Activated CD8-positive, alpha-beta T cell treated with anti-CD3 and anti-CD28 coated beads for 36 hours (primary cell): ENCODE measurements at regions not wholly inside any gene's neighbourhood (a gene's known extent, or its start where the extent isn't known, plus 50 kb on each side); places are given as distances from the start of the nearest gene placed in this dataset.
"Not testable (repeated sequence)": the region's sequence is repeated elsewhere in the genome, so short reads cannot be mapped to it uniquely, and the experiment has no call there.

Source experiments
- ATAC-seq: fragments of 200-7000 bp; cut with Tn5 transposase; one replicate; pipeline ENCODE4 v1.10.0; 2021; ENCODE audit warnings: mild to moderate bottlenecking, moderate library complexity
- CTCF ChIA-PET: fragments of 350-600 bp; sonication (Branson Sonifier 250); formaldehyde crosslinking; loops from one replicate; lab custom pipeline; 2021; ENCODE audit warnings: antibody characterized with exemption; lab: Charles Lee
- POLR2A ChIA-PET: fragments of 350-600 bp; sonication (Branson Sonifier 250); formaldehyde crosslinking; loops from one replicate; lab custom pipeline; 2021; ENCODE audit warnings: antibody characterized with exemption; lab: Charles Lee
- DNase-seq: peaks from one replicate; pipeline ENCODE4 v3.0.0-alpha.2; 2020
- H3K27ac Mint-ChIP-seq: one replicate; pipeline ENCODE4 v1.8.0; 2021; ENCODE audit warnings: mild to moderate bottlenecking, mixed read lengths
- H3K27me3 Mint-ChIP-seq: one replicate; pipeline ENCODE4 v1.8.0; 2021; ENCODE audit warnings: mixed read lengths
- H3K36me3 Mint-ChIP-seq: one replicate; pipeline ENCODE4 v1.8.0; 2021; ENCODE audit warnings: low read depth, mixed read lengths
- H3K4me1 Mint-ChIP-seq: one replicate; pipeline ENCODE4 v1.8.0; 2021; ENCODE audit warnings: low read depth, mixed read lengths
- H3K4me3 Mint-ChIP-seq: one replicate; pipeline ENCODE4 v1.8.0; 2021; ENCODE audit warnings: mild to moderate bottlenecking, moderate library complexity, mixed read lengths
- H3K9me3 Mint-ChIP-seq: one replicate; pipeline ENCODE4 v1.8.0; 2021; ENCODE audit warnings: mixed read lengths
- CTCF ChIP-seq: fragments of 200-600 bp; IDR thresholded peaks from one replicate; pipeline ENCODE4 v1.8.0; 2022; ENCODE audit warnings: antibody characterized with exemption, mild to moderate bottlenecking
- intact Hi-C: fragments of 100-400 bp; cut with micrococcal nuclease; formaldehyde crosslinking; loops from one replicate; pipeline ENCODE4 v1.10.0; 2022

DNA sequence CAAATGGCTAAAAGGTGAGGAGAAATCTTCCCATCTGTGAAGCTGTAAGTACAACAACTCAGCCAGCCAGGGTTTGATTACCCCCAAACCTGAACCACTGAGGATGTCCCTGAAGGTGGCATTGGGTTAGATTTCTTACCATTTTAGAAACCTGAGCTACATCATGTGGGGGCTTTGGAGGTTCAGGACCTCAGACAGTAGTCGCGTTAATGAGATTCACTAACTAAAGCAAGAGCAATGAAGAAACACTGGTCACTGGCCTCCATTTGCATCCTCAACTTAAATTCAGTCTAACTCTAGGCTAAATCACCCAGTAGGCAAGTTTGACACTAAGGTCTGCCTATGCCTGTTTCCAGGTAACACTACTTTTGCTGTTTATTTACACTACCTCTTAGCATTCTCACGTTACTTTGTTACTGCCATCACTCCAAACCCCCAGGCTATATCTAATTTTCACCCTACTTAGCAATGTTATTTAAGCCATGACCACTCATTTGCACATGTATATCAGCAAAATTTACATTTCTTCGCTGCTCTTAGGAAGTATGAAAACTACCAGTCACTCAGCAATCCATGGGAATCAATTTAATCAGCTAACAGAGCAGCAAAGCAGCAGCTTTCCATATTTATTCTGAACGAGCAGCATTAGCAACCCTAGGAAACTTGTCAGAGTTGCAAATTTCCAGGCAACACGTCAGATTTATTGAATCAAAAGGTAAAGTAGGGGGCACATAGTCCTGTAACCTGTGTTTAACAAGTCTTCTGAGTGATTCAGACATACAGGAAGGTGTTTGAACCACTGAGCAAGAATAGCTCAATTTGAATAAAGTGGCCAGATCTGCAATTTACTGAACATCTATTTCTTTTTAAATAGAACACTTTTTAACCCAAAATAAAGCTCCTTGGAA is 788.4 kb upstream of the SORCS1 start:
- Mint-ChIP-seq H3K4me3 (no peak overlapping the region), H3K27me3 (no peaks in the 10 kb centered on the region), H3K36me3 (no peaks in the 10 kb centered on the region), H3K9me3 (peaks cover 11% of the 10 kb centered on the region), H3K4me1 (no peaks in the 10 kb centered on the region), H3K27ac (no peak overlapping the region)
- ATAC-seq (no peak), DNase-seq (no peak)
- ChIA-PET POLR2A (no interaction called here), CTCF (no interaction called here)
- intact Hi-C loops = no loop called here
- TF ChIP-seq CTCF = no peak

DNA sequence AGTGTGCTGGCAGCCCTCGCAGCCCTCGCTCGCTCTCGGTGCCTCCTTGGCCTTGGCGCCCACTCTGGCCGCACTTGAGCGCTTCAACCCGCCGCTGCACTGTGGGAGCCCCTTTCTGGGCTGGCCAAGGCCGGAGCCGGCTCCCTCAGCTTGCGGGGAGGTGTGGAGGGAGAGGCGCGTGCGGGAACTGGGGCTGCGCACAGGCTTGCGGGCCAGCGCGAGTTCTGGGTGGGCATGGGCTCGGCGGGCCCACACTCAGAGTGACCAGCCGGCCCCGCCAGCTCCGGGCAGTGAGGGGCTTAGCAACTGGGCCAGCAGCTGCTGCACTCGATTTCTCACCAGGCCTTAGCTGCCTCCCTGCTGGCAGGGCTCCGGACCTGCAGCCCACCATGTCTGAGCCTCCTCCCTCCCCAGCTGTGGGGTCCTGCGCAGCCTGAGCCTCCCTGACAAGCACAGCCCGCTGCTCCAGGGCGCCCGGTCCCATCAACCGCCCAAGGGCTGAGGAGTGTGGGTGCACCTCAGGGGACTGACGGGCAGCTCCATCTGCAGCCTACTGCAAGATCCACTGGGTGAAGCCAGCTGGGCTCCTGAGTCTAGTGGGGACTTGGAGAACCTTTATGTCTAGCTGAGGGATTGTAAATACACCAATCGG is 786.0 kb upstream of the SORCS1 start:
- H3K4me3 Mint-ChIP-seq, H3K27ac Mint-ChIP-seq, H3K4me1 Mint-ChIP-seq, ATAC-seq, H3K36me3 Mint-ChIP-seq, DNase-seq, CTCF ChIA-PET, H3K27me3 Mint-ChIP-seq, POLR2A ChIA-PET, intact Hi-C loops: not testable (repeated sequence)
- peaks cover 13% of the 10 kb centered on the region for H3K9me3 Mint-ChIP-seq

DNA sequence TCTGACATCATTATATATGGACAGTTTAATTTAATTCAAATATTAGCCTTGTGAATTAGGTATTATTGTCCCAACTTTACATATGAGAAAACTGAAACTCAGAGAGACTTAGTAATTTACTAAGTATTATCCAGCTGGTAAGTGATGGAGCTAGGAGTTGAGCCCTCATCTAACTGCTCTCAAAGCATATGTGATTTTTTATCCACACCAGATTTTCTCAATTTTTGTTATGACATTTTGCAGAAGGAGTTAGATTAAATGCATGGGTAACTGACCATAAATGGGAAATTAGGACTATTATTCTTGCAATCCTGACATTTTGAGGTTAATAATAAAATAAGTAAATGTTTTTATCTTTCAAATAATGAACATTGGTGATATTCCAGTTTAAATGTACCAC is 778.3 kb upstream of the SORCS1 start:
- Mint-ChIP-seq H3K4me1 (no peaks in the 10 kb centered on the region), H3K27me3 (no peaks in the 10 kb centered on the region), H3K27ac (no peak overlapping the region), H3K4me3 (no peak overlapping the region), H3K9me3 (peaks cover 7% of the 10 kb centered on the region), H3K36me3 (no peaks in the 10 kb centered on the region)
- intact Hi-C loops = no loop called here
- DNase-seq (no peak), ATAC-seq (no peak)
- ChIA-PET CTCF (no interaction called here), POLR2A (no interaction called here)
- no peak for TF ChIP-seq CTCF

DNA sequence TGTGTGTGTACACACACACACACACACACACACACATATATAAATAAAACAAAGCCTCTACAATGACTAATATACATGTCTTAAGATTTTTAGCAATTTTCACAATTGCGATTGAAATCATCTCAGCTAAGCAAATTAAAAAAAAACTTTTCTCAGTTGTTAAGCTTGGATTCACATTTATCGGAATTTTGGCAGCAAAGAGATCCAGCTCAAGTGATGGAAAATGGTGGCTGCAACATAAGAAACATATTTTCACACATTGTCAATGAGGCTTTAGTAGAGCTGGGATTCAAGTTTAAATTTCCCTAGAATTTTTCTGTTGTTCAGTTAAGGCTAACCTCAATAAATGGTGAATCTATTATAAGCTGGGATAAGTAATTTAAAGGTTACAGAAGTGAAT is 768.6 kb upstream of the SORCS1 start:
- Mint-ChIP-seq H3K27ac (no peak overlapping the region), H3K27me3 (no peaks in the 10 kb centered on the region), H3K4me3 (no peak overlapping the region), H3K9me3 (peaks cover 5% of the 10 kb centered on the region), H3K4me1 (no peaks in the 10 kb centered on the region), H3K36me3 (no peaks in the 10 kb centered on the region)
- intact Hi-C loops = no loop called here
- no peak for DNase-seq
- ChIA-PET POLR2A (no interaction called here), CTCF (no interaction called here)
- TF ChIP-seq CTCF = no peak
- no peak for ATAC-seq

DNA sequence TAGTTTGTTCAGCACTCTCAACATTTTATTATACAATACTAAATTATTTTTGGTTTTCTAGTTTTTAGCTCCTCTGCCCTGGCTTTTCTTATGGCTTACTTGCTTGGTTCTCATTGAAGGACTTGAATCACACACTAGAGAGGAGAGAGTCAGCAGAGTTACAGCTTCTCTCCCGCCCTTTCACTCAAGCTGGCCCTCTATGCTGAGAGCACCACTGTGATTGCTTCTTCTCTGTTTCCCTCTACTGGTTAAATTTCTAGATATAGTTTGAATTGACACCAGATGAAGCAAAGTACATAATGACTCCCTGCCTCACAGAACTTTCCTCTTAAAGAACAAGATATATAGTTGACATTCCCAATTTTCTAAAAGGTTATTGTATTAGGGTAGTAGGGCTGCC is 767.3 kb upstream of the SORCS1 start:
- intact Hi-C loops = no loop called here
- H3K36me3 Mint-ChIP-seq = no peaks in the 10 kb centered on the region
- no peak for TF ChIP-seq CTCF
- DNase-seq (no peak), ATAC-seq (no peak)
- H3K4me1 Mint-ChIP-seq = no peaks in the 10 kb centered on the region
- POLR2A ChIA-PET = no interaction called here
- H3K4me3 Mint-ChIP-seq = no peak overlapping the region
- H3K27ac Mint-ChIP-seq = no peak overlapping the region
- H3K27me3 Mint-ChIP-seq = no peaks in the 10 kb centered on the region
- CTCF ChIA-PET = no interaction called here
- H3K9me3 Mint-ChIP-seq = peaks cover 7% of the 10 kb centered on the region
